ENCODE measurements at regions not wholly inside any gene's neighbourhood (a gene's known extent, or its start where the extent isn't known, plus 50 kb on each side); places are given as distances from the start of the nearest gene placed in this dataset.

- Mint-ChIP-seq H3K4me1 (ENCODE audit: low read depth) (no peaks in the 10 kb centered on the region), H3K27me3 (no peaks in the 10 kb centered on the region), H3K36me3 (ENCODE audit: low read depth) (no peaks in the 10 kb centered on the region), H3K4me3 (no peak overlapping the region), H3K27ac (no peak overlapping the region), H3K9me3 (peaks cover 1% of the 10 kb centered on the region)
- TF ChIP-seq CTCF (IDR thresholded peaks at IDR 0.05): no peak
- ATAC-seq (no peak), DNase-seq (no peak)
- intact Hi-C loops (cut with micrococcal nuclease): no loop called here
- POLR2A ChIA-PET: no interaction called here
- CTCF ChIA-PET: no interaction called here
Measured at GRCh38 chr2:53253244-53253643, 514.4 kb upstream of the CHAC2 start.

GRCh38 chr2:53252115-53252514 lies 515.5 kb upstream of the CHAC2 start:
- ChIA-PET CTCF (no interaction called here), POLR2A (no interaction called here)
- TF ChIP-seq CTCF (IDR thresholded peaks at IDR 0.05): no peak
- H3K27me3 Mint-ChIP-seq: no peaks in the 10 kb centered on the region
- no peaks in the 10 kb centered on the region for H3K4me1 Mint-ChIP-seq (ENCODE audit: low read depth)
- H3K27ac Mint-ChIP-seq: no peak overlapping the region
- intact Hi-C loops (cut with micrococcal nuclease): no loop called here
- peaks cover 1% of the 10 kb centered on the region for H3K9me3 Mint-ChIP-seq
- DNase-seq (no peak), ATAC-seq (no peak)
- H3K4me3 Mint-ChIP-seq: no peak overlapping the region
- no peaks in the 10 kb centered on the region for H3K36me3 Mint-ChIP-seq (ENCODE audit: low read depth)

GRCh38 chr2:53247956-53248735 lies 519.5 kb upstream of the CHAC2 start:
- Mint-ChIP-seq H3K4me3 (no peak overlapping the region), H3K4me1 (ENCODE audit: low read depth) (no peaks in the 10 kb centered on the region), H3K27ac (no peak overlapping the region), H3K36me3 (ENCODE audit: low read depth) (no peaks in the 10 kb centered on the region), H3K9me3 (no peaks in the 10 kb centered on the region), H3K27me3 (no peaks in the 10 kb centered on the region)
- no peak for DNase-seq
- TF ChIP-seq CTCF (IDR thresholded peaks at IDR 0.05): no peak
- intact Hi-C loops (cut with micrococcal nuclease): no loop called here
- POLR2A ChIA-PET: no interaction called here
- CTCF ChIA-PET: no interaction called here
- no peak for ATAC-seq

- ChIA-PET CTCF (no interaction called here), POLR2A (no interaction called here)
- Mint-ChIP-seq H3K4me3 (no peak overlapping the region), H3K27ac (no peak overlapping the region), H3K27me3 (no peaks in the 10 kb centered on the region), H3K9me3 (no peaks in the 10 kb centered on the region), H3K4me1 (ENCODE audit: low read depth) (no peaks in the 10 kb centered on the region), H3K36me3 (ENCODE audit: low read depth) (no peaks in the 10 kb centered on the region)
- no peak for TF ChIP-seq CTCF (IDR thresholded peaks at IDR 0.05)
- DNase-seq: no peak
- intact Hi-C loops (cut with micrococcal nuclease): no loop called here
- ATAC-seq: no peak
Measured at GRCh38 chr2:53243430-53243829, 524.2 kb upstream of the CHAC2 start.

GRCh38 chr2:53242090-53242489 lies 525.5 kb upstream of the CHAC2 start:
- Mint-ChIP-seq H3K27ac (no peak overlapping the region), H3K27me3 (no peaks in the 10 kb centered on the region), H3K9me3 (no peaks in the 10 kb centered on the region), H3K36me3 (ENCODE audit: low read depth) (no peaks in the 10 kb centered on the region), H3K4me1 (ENCODE audit: low read depth) (no peaks in the 10 kb centered on the region), H3K4me3 (no peak overlapping the region)
- TF ChIP-seq CTCF (IDR thresholded peaks at IDR 0.05): no peak
- DNase-seq: no peak
- no peak for ATAC-seq
- ChIA-PET CTCF (no interaction called here), POLR2A (no interaction called here)
- intact Hi-C loops (cut with micrococcal nuclease): no loop called here
